ENCODE measurements at regions not wholly inside any gene's neighbourhood (a gene's known extent, or its start where the extent isn't known, plus 50 kb on each side); places are given as distances from the start of the nearest gene placed in this dataset.
A peak's percentile ranks its signal among the peaks of the same experiment; 100 is the strongest.

DNA sequence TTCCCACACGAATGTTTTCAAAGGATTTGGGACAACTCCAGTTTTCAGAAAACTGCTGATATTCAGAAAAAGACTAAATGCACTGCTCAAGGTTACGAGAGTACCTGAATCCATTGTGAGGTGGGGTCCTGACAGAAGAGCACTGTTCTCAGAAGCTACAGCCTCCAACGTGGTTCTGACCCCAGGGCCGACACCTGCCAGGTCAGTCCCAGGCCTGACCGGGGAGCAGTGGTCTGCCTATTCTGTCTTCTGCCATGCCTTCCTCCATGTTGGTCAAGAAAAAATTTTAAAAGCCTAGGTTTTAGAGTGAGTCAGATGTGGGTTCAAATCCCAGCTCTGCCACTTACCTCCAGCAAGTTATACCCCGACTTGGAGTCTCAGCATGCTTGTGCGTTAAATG lies 212.3 kb downstream of the BCL11A start:
- no peak overlapping the region for H2BK15ac ChIP-seq (ENCODE audit: low read length)
- H4K91ac ChIP-seq (replicated peaks; ENCODE audit: insufficient read length, low read length) = no peak overlapping the region
- H3K56ac ChIP-seq (replicated peaks; ENCODE audit: insufficient read length, low read depth, low read length) = no peak overlapping the region
- H3K4me3 ChIP-seq (ENCODE audit: extremely low read depth in 1 of 4, insufficient read depth in 2 of 4, low read depth in 3 of 4, low read length in 4 of 4) = no peak overlapping the region
- no peak overlapping the region for H3K23ac ChIP-seq (ENCODE audit: insufficient read length)
- no peak overlapping the region for H4K8ac ChIP-seq (ENCODE audit: extremely low read depth, insufficient read depth, low read length)
- H4K20me1 ChIP-seq (replicated peaks in 1 of 2; ENCODE audit: control insufficient read depth in 1 of 2, insufficient read depth in 2 of 2, low read length in 2 of 2) = no peaks in the 10 kb centered on the region
- no peaks in the 10 kb centered on the region for H3K4me1 ChIP-seq (replicated peaks in 1 of 4; ENCODE audit: control insufficient read depth in 3 of 4, insufficient read depth in 4 of 4, low read length in 3 of 4)
- no peaks in the 10 kb centered on the region for H3K79me1 ChIP-seq (ENCODE audit: low read depth, low read length)
- H4K5ac ChIP-seq (ENCODE audit: insufficient read length, low read depth, low read length) = no peak overlapping the region
- H2AFZ ChIP-seq (ENCODE audit: low read length) = no peak overlapping the region
- no peak overlapping the region for H2BK12ac ChIP-seq (ENCODE audit: low read depth, low read length)
- DNase-seq (ENCODE audit: low read depth in 1 of 2, low spot score in 2 of 2) (peak in 1 of 2 experiments; percentile 13), FAIRE-seq (no peak)
- no peak overlapping the region for H2BK20ac ChIP-seq (ENCODE audit: low read length)
- H3K27me3 ChIP-seq (replicated peaks in 1 of 4; ENCODE audit: control insufficient read depth in 3 of 4, extremely low read depth in 1 of 4, insufficient read depth in 3 of 4, low read length in 3 of 4) = no peaks in the 10 kb centered on the region
- H3K14ac ChIP-seq (ENCODE audit: insufficient read length) = no peak overlapping the region
- no peaks in the 10 kb centered on the region for H3K36me3 ChIP-seq (ENCODE audit: control insufficient read depth in 2 of 4, insufficient read depth in 4 of 4, low read length in 3 of 4)
- POLR2A ChIA-PET (ENCODE audit: partially characterized antibody) = interaction anchor here (0.7 kb wide), 1 partner anchor 211 kb away, joined by 3 read pairs; no protein-coding TSS in a partner anchor
- H2BK5ac ChIP-seq (ENCODE audit: low read depth, low read length) = no peak overlapping the region
- no peak overlapping the region for H3K27ac ChIP-seq (ENCODE audit: low read depth, low read length)
- no peaks in the 10 kb centered on the region for H3K23me2 ChIP-seq (ENCODE audit: low read depth, low read length)
- TF ChIP-seq, protein P1, sequence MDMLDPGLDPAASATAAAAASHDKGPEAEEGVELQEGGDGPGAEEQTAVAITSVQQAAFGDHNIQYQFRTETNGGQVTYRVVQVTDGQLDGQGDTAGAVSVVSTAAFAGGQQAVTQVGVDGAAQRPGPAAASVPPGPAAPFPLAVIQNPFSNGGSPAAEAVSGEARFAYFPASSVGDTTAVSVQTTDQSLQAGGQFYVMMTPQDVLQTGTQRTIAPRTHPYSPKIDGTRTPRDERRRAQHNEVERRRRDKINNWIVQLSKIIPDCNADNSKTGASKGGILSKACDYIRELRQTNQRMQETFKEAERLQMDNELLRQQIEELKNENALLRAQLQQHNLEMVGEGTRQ (IDR thresholded peaks at IDR 0.05; ENCODE audit: low read length) = no peak
- TF ChIP-seq CHD2 (IDR thresholded peaks at IDR 0.05; ENCODE audit: low read length) (no peak), BRCA1 (IDR thresholded peaks at IDR 0.05; ENCODE audit: low read depth, low read length) (no peak), ASH2L (IDR thresholded peaks at IDR 0.05; ENCODE audit: low read length) (no peak), NRF1 (IDR thresholded peaks at IDR 0.05; ENCODE audit: low read depth, low read length) (no peak), POU5F1 (IDR thresholded peaks at IDR 0.05; ENCODE audit: low read depth, low read length) (no peak), TAF1 (IDR thresholded peaks at IDR 0.05; ENCODE audit: low read depth, low read length) (no peak), MAFK (IDR thresholded peaks at IDR 0.05; ENCODE audit: low read depth, low read length) (no peak), BACH1 (IDR thresholded peaks at IDR 0.05; ENCODE audit: low read length) (no peak), EP300 (IDR thresholded peaks at IDR 0.05; ENCODE audit: borderline replicate concordance in 1 of 2, low read depth in 2 of 2, low read length in 2 of 2) (no peak), CREB1 (IDR thresholded peaks at IDR 0.05) (no peak)
- CTCF ChIA-PET (ENCODE audit: partially characterized antibody) = interaction anchor here (0.8 to 1.9 kb wide), 3 partner anchors 10 to 225 kb away, joined by 3 to 6 read pairs (median 4); no protein-coding TSS in a partner anchor
- no peak overlapping the region for H3K4me2 ChIP-seq (ENCODE audit: insufficient read depth in 1 of 2, low read depth in 2 of 2, low read length in 2 of 2)
- no peak overlapping the region for H3K18ac ChIP-seq (ENCODE audit: extremely low read depth, low read length)
- 93% methylated on average over 7 of the region's 7 CpGs; no CpG with 5 or more reads in 1 of the 2 experiments for WGBS, 2 experiments (ENCODE audit: extremely low coverage in 1 of 2, insufficient coverage in 1 of 2, insufficient read length in 1 of 2, insufficient replicate concordance in 2 of 2, low coverage in 1 of 2, low lambda C conversion rate in 2 of 2, missing lambda C conversion rate in 1 of 2)
- no peak overlapping the region for H3K9ac ChIP-seq (replicated peaks in 1 of 4; ENCODE audit: extremely low read depth in 1 of 4, low read depth in 3 of 4, low read length in 3 of 4)
- H2AK5ac ChIP-seq (ENCODE audit: low read depth, low read length) = no peak overlapping the region
- H3K9me3 ChIP-seq (ENCODE audit: insufficient read depth in 2 of 2, low read depth in 1 of 2, low read length in 1 of 2) = no peaks in the 10 kb centered on the region
- H2BK120ac ChIP-seq (replicated peaks; ENCODE audit: low read depth, low read length) = no peak overlapping the region
- H3K79me2 ChIP-seq (ENCODE audit: control insufficient read depth in 1 of 2, insufficient read depth in 2 of 2, low read length in 2 of 2) = no peaks in the 10 kb centered on the region
- no peak overlapping the region for H3K4ac ChIP-seq (replicated peaks; ENCODE audit: insufficient read length, low read depth, low read length)
